NCI-H146 (cell line): ENCODE measurements at regions not wholly inside any gene's neighbourhood (a gene's known extent, or its start where the extent isn't known, plus 50 kb on each side); places are given as distances from the start of the nearest gene placed in this dataset.

ENCODE experiments used
- DNase-seq: peaks from one replicate; lab custom pipeline; 2025; lab: John Stamatoyannopoulos, UW

- no peak for DNase-seq
These were observed 462.9 kb downstream of the COG6 start for GRCh38 chr13:40118337-40118736.

GRCh38 chr13:40119852-40120251, 464.4 kb downstream of the COG6 start:
- DNase-seq: no peak

- no peak for DNase-seq
These were observed 464.8 kb downstream of the COG6 start for GRCh38 chr13:40120288-40120687.

- no peak for DNase-seq
These were observed 465.3 kb downstream of the COG6 start for GRCh38 chr13:40120781-40121180.

GRCh38 chr13:40121722-40122121, 466.3 kb downstream of the COG6 start:
- DNase-seq: no peak

- no peak for DNase-seq
These were observed 468.6 kb downstream of the COG6 start for GRCh38 chr13:40123962-40124632.

- no peak for DNase-seq
These were observed 469.2 kb downstream of the COG6 start for GRCh38 chr13:40124633-40125015.

GRCh38 chr13:40125336-40125735, 469.9 kb downstream of the COG6 start:
- no peak for DNase-seq

GRCh38 chr13:40126306-40127085, 471.0 kb downstream of the COG6 start:
- DNase-seq: no peak

GRCh38 chr13:40127476-40127875, 472.0 kb downstream of the COG6 start:
- DNase-seq: no peak

- no peak for DNase-seq
These were observed 472.5 kb downstream of the COG6 start for GRCh38 chr13:40127925-40128324.

GRCh38 chr13:40129467-40129866, 474.0 kb downstream of the COG6 start:
- no peak for DNase-seq

GRCh38 chr13:40130871-40131636, 475.6 kb downstream of the COG6 start:
- no peak for DNase-seq

GRCh38 chr13:40132249-40132648, 476.8 kb downstream of the COG6 start:
- DNase-seq: no peak

GRCh38 chr13:40136896-40137295, 481.4 kb downstream of the COG6 start:
- no peak for DNase-seq

- no peak for DNase-seq
These were observed 481.9 kb downstream of the COG6 start for GRCh38 chr13:40137400-40137799.

- no peak for DNase-seq
These were observed 484.5 kb downstream of the COG6 start for GRCh38 chr13:40139896-40140520.

GRCh38 chr13:40141859-40142555, 486.5 kb downstream of the COG6 start:
- no peak for DNase-seq

GRCh38 chr13:40143106-40143505, 487.6 kb downstream of the COG6 start:
- DNase-seq: no peak

GRCh38 chr13:40143559-40143958, 488.1 kb downstream of the COG6 start:
- DNase-seq: no peak

- no peak for DNase-seq
These were observed 489.7 kb downstream of the COG6 start for GRCh38 chr13:40145139-40145538.

- no peak for DNase-seq
These were observed 490.6 kb downstream of the COG6 start for GRCh38 chr13:40146063-40146462.
